Spleen (tissue), 7 donors: ENCODE measurements at regions not wholly inside any gene's neighbourhood (a gene's known extent, or its start where the extent isn't known, plus 50 kb on each side); places are given as distances from the start of the nearest gene placed in this dataset.

Experiments
- POLR2A ChIP-seq, 3 donors: fragments of 450-650 bp; IDR thresholded peaks; one replicate each; pipeline ENCODE4 v1.5.1; 2017; ENCODE audit warnings: antibody characterized with exemption in 3 of 3, mild to moderate bottlenecking in 1 of 3
- TF ChIP-seq, protein P1 (sequence below), 11 experiments: fragments of 200-600 bp in 7 of 11; fragments of 450-650 bp in 4 of 11; sonication (generic) in 4 of 11; IDR thresholded peaks in 8 of 11; conservative IDR thresholded peaks in 3 of 11; 1 replicate in 7 of 11; 2 replicates in 4 of 11; pipeline versions ENCODE4 v1.4.0 to v1.8.0; 2016 to 2021; ENCODE audit warnings: antibody characterized with exemption in 11 of 11, inconsistent platforms in 4 of 11, mild to moderate bottlenecking in 1 of 11
- donor health status: DM: no; HTN: no; CAD: no; lungs with moderate emphysema.
- donor health status: DM: no; HTN: no; CAD: no.
- donor health status: DM: no; HTN: no; CAD: no.

DNA sequence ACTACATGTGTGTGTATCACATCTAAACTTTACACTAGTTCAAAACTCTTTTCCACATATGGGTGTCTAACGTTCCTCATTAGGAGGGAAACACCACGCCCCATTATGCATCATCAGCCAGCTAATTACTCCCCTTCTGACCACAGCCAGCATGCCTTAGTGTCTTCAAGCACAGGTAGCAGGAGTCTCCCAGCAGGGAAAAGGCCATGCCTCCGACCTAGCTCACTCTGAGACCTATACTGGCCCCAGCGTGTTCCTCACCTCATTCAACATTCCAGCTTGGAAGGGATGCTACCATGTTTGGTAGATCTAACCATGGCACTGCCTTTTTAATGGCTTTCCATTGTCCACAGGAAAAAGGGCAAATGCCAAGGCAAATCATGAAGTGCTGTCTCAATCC, 66.1 kb upstream of the PRB2 start:
- TF ChIP-seq, protein P1, sequence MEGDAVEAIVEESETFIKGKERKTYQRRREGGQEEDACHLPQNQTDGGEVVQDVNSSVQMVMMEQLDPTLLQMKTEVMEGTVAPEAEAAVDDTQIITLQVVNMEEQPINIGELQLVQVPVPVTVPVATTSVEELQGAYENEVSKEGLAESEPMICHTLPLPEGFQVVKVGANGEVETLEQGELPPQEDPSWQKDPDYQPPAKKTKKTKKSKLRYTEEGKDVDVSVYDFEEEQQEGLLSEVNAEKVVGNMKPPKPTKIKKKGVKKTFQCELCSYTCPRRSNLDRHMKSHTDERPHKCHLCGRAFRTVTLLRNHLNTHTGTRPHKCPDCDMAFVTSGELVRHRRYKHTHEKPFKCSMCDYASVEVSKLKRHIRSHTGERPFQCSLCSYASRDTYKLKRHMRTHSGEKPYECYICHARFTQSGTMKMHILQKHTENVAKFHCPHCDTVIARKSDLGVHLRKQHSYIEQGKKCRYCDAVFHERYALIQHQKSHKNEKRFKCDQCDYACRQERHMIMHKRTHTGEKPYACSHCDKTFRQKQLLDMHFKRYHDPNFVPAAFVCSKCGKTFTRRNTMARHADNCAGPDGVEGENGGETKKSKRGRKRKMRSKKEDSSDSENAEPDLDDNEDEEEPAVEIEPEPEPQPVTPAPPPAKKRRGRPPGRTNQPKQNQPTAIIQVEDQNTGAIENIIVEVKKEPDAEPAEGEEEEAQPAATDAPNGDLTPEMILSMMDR (IDR thresholded peaks at IDR 0.05 in 8 of 11, conservative IDR thresholded peaks at IDR 0.05 in 3 of 11): no peak
- no peak for TF ChIP-seq POLR2A (IDR thresholded peaks at IDR 0.05)
